DMS 273 treated with DMSO at 0.1 percent for 48 hours (cell line): ENCODE measurements at regions not wholly inside any gene's neighbourhood (a gene's known extent, or its start where the extent isn't known, plus 50 kb on each side); places are given as distances from the start of the nearest gene placed in this dataset.

Source experiments
- DNase-seq: peaks from one replicate; lab custom pipeline; 2025; lab: John Stamatoyannopoulos, UW

- DNase-seq: no peak
Observed at GRCh38 chr5:174837919-174838902, 113.8 kb downstream of the MSX2 start.

- no peak for DNase-seq
Observed at GRCh38 chr5:174834081-174834480, 109.7 kb downstream of the MSX2 start.

GRCh38 chr5:174832811-174833210 lies 108.4 kb downstream of the MSX2 start:
- DNase-seq: no peak

- no peak for DNase-seq
Observed at GRCh38 chr5:174832025-174832424, 107.6 kb downstream of the MSX2 start.

- no peak for DNase-seq
Observed at GRCh38 chr5:174831031-174831660, 106.8 kb downstream of the MSX2 start.

- DNase-seq: no peak
Observed at GRCh38 chr5:174829511-174829864, 105.1 kb downstream of the MSX2 start.

GRCh38 chr5:174828804-174829510 lies 104.6 kb downstream of the MSX2 start:
- no peak for DNase-seq

- DNase-seq: no peak
Observed at GRCh38 chr5:174827558-174827957, 103.2 kb downstream of the MSX2 start.

GRCh38 chr5:174825587-174825986 lies 101.2 kb downstream of the MSX2 start:
- DNase-seq: no peak

- no peak for DNase-seq
Observed at GRCh38 chr5:174818430-174818829, 94.0 kb downstream of the MSX2 start.

GRCh38 chr5:174817610-174818009 lies 93.2 kb downstream of the MSX2 start:
- no peak for DNase-seq

GRCh38 chr5:174816858-174817257 lies 92.5 kb downstream of the MSX2 start:
- no peak for DNase-seq

- DNase-seq: no peak
Observed at GRCh38 chr5:174811438-174811837, 87.1 kb downstream of the MSX2 start.

GRCh38 chr5:174810796-174811195 lies 86.4 kb downstream of the MSX2 start:
- no peak for DNase-seq

- DNase-seq: no peak
Observed at GRCh38 chr5:174807471-174807870, 83.1 kb downstream of the MSX2 start.

GRCh38 chr5:174806729-174807128 lies 82.3 kb downstream of the MSX2 start:
- no peak for DNase-seq

- no peak for DNase-seq
Observed at GRCh38 chr5:174801798-174802197, 77.4 kb downstream of the MSX2 start.

- DNase-seq: no peak
Observed at GRCh38 chr5:174800435-174800834, 76.1 kb downstream of the MSX2 start.

GRCh38 chr5:174799121-174799520 lies 74.7 kb downstream of the MSX2 start:
- DNase-seq: no peak

- DNase-seq: no peak
Observed at GRCh38 chr5:174798551-174798951, 74.2 kb downstream of the MSX2 start.

GRCh38 chr5:174796711-174797192 lies 72.4 kb downstream of the MSX2 start:
- no peak for DNase-seq

GRCh38 chr5:174794931-174795672 lies 70.7 kb downstream of the MSX2 start:
- no peak for DNase-seq
